K562 (cell line): ENCODE measurements at regions not wholly inside any gene's neighbourhood (a gene's known extent, or its start where the extent isn't known, plus 50 kb on each side); places are given as distances from the start of the nearest gene placed in this dataset.

Experiments
- E2F3 ChIP-seq: fragments of 250-450 bp; sonication (Bioruptor Pico); IDR thresholded peaks from 2 replicates; pipeline ENCODE4 v1.4.0; 2020; ENCODE audit warnings: mild to moderate bottlenecking
- ELK1 ChIP-seq: sonication (generic); formaldehyde crosslinking; IDR thresholded peaks from 2 replicates; pipeline ENCODE4 v1.8.1; 2022; ENCODE audit warnings: missing genetic modification reagents
- HOXB6 ChIP-seq: fragments of 250-450 bp; sonication (Bioruptor Pico); IDR thresholded peaks from 2 replicates; pipeline ENCODE4 v1.5.1; 2022; ENCODE audit warnings: mild to moderate bottlenecking, borderline replicate concordance
- NUFIP1 ChIP-seq: fragments of 450-650 bp; IDR thresholded peaks from 2 replicates; pipeline ENCODE4 v1.6.1; 2018; ENCODE audit not compliant: partially characterized antibody
- POLR3A ChIP-seq: IDR thresholded peaks from 2 replicates; pipeline ENCODE4 v1.6.1; 2011; ENCODE audit warnings: borderline replicate concordance, mild to moderate bottlenecking, moderate library complexity; ENCODE audit not compliant: insufficient read length, insufficient read depth; ENCODE audit errors: extremely low read depth
- REST ChIP-seq, 2 experiments: fragments of 450-650 bp; formaldehyde crosslinking in 1 of 2; IDR thresholded peaks; 2 replicates each; pipeline versions ENCODE4 v1.4.0 to v1.6.1; 2014 to 2020; ENCODE audit warnings: mild to moderate bottlenecking in 2 of 2, borderline replicate concordance in 1 of 2, low read depth in 1 of 2
- TRIM24 ChIP-seq, 2 experiments: fragments of 450-650 bp; IDR thresholded peaks; 2 replicates each; pipeline ENCODE4 v1.6.1; 2016
- ZNF121 ChIP-seq: sonication (generic); formaldehyde crosslinking; conservative IDR thresholded peaks from 2 replicates; pipeline ENCODE4 v1.8.0; 2022; ENCODE audit warnings: missing genetic modification reagents
- ZNF696 ChIP-seq: fragments of 250-450 bp; sonication (Bioruptor Pico); conservative IDR thresholded peaks from 2 replicates; pipeline ENCODE4 v1.4.0; 2020; ENCODE audit warnings: mild to moderate bottlenecking, moderate library complexity

GRCh38 chr5:174295702-174296436, 250.4 kb downstream of the NSG2 start (continued):
- TF ChIP-seq REST (IDR thresholded peaks at IDR 0.05; ENCODE audit: borderline replicate concordance) = no peak
- no peak for TF ChIP-seq REST (CRISPR knock-in tag; IDR thresholded peaks at IDR 0.05; ENCODE audit: low read depth)
- TF ChIP-seq ELK1 (CRISPR knock-in tag) = no peak
- TF ChIP-seq HOXB6 = no peak
- no peak for TF ChIP-seq TRIM24 (IDR thresholded peaks at IDR 0.05)
- no peak for TF ChIP-seq ZNF121
- no peak for TF ChIP-seq NUFIP1
- no peak for TF ChIP-seq E2F3
- no peak for TF ChIP-seq ZNF696
- TF ChIP-seq POLR3A = no peak
